CD4-positive, alpha-beta T cell treated with Interleukin-15 for 4 hours (primary cell): ENCODE measurements at regions not wholly inside any gene's neighbourhood (a gene's known extent, or its start where the extent isn't known, plus 50 kb on each side); places are given as distances from the start of the nearest gene placed in this dataset.
"Not testable (repeated sequence)": the region's sequence is repeated elsewhere in the genome, so short reads cannot be mapped to it uniquely, and the experiment has no call there.

Source experiments
- DNase-seq: peaks from one replicate; pipeline ENCODE4 v3.0.0-alpha.2; 2020; ENCODE audit warnings: low spot score

DNA sequence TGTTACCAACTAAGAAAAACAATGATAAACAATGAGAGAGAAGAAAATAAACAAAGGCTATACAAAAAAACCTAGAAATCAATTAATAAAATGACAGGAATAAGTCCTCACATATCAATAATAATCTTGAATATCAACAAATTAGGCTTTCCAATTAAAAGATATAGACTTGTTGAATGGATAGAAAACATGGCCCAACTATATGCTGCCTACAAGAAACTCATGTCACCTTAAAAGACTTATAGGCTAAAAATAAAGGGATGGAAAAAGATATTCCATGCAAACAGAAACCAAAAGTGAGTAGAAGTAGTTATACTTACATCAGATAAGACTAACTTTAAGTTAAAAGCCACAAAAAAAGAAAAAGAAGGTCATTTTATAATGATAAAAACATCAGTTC, 183.9 kb downstream of the MYRFL start:
- DNase-seq = no peak

DNA sequence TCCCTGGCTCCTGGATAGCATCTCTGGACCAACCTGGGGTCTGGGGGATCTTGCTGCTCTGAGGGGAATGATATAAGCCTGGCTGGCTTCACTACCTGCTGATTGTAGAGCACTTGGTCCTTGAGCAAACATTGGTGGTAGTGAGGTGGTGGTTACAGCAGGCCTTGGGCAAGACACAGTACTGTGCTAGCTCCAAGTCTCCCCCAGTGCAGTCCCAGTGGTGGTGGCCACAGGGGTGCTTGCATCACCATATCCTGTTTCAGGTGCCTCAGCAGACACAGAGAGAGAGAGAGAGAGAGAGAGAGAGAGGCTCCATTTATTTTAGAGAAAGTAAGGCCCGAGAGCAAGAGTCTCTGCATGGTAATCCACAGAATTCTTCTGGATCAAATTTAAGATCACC, 186.3 kb downstream of the MYRFL start:
- no peak for DNase-seq

GRCh38 chr12:70013016-70013415, 188.0 kb downstream of the MYRFL start:
- not testable (repeated sequence) for DNase-seq

- DNase-seq = no peak
These were observed 203.5 kb downstream of the MYRFL start for GRCh38 chr12:70028515-70028914.

DNA sequence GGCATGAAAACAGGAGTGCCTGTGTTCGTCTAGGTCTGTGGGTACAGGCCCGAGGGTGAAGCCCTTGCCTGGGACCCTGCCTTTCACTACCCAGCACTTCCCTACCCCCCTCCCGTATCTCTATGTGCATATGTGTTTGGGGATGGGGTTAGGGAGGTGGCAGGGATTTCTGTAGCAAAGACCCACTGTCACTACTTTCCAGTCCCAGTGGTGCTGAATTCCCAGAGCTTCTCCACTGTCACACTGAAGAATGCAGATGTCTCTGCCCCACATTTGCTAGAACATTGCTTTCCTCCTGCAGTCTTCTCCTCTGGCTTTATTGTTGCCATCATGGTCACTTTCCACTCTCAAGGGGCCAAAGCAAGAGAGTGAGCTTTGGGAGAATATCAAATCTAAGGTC, 203.9 kb downstream of the MYRFL start:
- no peak for DNase-seq

- no peak for DNase-seq
These were observed 206.0 kb downstream of the MYRFL start for GRCh38 chr12:70031046-70031445.

DNA sequence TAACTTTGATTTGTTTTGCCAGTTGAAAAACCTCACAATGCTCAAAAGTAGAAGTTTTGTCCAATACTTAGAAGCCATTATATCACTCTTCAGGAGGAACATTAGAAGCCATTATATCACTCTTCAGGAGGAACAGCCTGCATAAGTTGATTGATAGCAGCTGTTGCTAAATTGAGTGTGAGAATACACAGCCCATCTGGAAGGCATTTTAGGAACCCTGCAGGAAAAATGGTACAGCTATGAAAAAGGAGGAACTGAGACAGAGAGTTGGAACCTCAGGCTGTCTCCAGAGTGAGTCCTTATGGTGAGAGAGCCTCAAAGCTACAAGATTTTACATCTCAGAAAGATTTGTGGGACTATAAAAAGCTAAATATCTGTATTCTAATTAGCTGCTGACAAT, 207.0 kb downstream of the MYRFL start:
- DNase-seq = no peak

DNA sequence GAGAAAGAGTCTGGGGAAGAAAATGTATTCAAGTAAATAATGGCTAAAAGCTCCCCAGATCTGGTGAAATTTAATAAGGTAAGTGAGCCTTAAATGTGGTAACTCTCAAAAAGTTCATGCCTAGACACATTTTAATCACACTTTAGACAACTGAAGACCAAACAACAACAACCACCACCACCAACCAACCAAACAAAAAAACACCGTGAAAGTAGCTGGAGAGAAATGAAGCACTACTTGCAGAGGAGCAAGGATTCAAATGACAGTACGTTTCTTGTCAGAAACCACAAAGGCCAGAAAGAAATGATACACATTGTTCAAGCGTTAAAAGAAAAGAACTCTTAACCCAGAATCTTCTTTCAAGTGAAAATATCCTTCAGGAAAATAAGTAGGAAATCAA, 208.3 kb downstream of the MYRFL start:
- no peak for DNase-seq

DNA sequence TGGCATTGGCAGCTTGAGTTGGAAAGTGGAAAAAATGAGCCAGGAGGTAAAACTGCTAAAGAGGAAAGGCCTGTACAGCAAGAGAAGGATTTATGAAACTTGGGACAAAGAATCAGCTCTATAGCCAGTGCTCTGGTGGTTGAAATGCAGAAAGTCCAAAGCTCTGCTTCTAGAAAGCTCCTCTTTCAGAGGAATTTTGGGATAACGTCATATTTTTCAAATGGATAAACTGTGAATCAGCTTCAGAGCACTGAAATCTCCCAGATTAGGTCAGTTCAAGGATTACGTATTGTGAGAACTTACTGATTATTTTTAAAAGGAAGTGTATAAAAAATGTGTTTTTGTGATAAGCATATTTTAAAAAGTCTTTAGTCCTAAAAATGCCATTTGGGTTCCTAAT, 203.1 kb upstream of the CNOT2 start:
- DNase-seq = no peak

DNA sequence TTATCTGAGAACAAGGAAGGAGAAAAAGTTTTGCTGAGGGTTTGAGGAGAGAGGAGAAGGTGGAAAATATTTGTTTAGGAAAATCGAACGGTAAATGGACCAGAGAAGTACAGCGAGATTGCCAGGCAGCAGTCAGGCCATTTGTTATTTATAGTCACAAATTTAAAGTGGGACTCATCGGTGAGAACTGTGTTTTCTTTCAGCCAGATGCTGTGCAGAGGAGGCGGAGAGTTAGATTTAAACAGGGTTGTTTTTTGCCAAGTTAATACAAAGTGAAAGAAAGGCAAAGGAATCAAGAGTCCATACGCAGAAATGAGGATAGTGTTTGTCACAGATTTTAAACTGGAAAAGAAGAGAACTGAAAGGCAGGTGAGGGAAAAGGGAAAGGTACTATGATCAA, 200.6 kb upstream of the CNOT2 start:
- no peak for DNase-seq

DNA sequence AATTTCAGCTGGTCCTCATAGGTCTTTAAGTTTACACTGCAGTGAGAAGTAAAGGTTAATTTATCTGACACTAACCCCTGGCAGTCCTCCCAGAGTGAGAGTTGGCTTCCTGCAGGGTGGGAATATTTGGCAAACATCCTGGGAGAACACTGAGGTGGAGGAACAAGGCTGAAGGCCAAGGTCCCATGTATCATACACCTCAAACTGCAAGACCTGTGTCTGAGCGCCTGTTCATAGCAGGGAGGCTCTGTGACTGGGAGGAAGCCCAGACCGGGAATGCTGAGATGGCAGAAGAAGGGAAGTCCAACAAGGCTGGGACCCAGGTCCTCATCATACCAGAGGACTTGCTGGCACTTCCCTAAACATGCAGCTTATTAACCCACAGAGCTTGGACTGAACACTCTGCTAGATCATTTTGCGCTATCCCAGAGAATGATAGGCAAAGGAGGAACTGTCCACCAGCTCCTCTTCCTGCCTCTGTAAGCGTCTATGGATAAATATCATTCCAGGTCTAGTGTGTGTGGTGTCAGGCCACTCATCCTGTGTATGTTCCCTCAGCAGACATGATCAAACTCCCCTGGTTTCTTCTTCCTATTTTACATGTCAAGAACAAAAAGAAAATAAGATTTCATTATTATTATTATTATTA, 199.6 kb upstream of the CNOT2 start:
- no peak for DNase-seq

- no peak for DNase-seq
These were observed 199.1 kb upstream of the CNOT2 start for GRCh38 chr12:70044167-70044566.

- DNase-seq = no peak
These were observed 198.2 kb upstream of the CNOT2 start for GRCh38 chr12:70045036-70045435.

GRCh38 chr12:70045514-70045913, 197.7 kb upstream of the CNOT2 start:
- no peak for DNase-seq

DNA sequence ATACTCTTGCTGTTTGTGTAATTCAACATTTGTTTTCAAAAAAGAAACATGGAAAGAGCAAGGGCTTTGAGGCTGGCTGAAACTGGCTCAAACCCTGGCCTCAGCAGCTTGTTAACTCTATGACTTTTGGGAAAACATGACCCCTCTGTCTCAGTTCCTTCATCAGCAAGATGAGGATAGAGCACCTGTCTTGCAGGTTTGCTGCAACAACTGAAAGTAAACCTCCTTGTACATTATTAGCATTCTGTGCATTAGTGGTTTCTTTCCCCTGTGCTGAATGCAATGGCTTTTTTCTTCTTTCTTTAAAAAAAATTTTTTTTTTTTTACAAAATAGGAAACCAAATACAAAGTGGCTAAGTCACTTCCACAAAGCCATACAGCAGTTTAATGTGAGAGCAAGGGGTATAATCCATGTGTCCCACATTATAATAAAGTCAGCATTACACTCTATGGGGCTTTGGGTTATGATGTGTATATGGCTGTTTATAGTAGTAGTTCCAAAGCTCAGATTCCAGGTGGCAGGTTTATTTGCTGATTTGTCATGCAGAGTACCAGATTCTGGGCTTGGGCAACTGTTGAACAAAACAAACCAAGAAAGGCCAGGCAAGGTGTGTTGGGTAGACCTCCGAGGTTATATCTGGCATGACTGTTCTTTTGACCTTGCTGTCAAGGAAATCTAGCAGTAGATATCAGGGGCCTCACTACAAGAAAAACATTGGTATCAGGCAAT, 194.5 kb upstream of the CNOT2 start:
- DNase-seq = no peak

DNA sequence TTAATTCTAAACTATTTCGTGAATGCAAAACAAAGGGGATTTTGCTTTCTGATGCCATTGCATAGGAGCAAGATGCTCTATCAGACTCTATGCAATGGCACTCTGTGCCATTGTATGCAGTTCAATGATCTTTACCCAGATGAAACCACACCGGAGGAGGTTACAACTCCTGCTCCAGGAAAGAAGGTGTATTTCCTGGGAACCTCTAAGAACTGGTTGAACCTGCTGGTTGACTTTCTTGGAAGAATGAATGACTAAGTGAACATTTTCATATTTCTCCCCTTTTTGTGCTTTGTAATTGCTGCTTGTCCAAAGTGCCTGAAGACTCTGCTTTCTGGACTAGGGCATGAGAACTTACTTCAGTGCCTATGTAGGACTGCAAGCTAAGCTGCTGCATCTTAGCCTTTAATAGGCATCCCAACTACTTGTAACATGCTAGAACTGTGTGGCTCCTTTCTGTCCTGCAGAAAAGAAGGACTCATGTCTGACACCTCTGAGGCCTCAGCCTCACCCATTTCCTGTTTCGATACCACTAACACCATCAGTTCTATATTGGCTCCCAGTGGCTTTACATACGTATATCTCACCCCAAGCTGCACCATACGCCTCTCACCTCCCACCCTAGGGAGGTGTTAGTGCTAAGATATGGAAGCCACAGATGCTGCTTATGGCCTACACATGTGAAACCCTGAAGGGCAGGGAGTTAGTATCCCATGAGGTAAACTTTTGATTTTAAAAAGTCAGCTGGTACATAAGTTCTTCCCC, 193.5 kb upstream of the CNOT2 start:
- DNase-seq = peak; percentile 30

DNA sequence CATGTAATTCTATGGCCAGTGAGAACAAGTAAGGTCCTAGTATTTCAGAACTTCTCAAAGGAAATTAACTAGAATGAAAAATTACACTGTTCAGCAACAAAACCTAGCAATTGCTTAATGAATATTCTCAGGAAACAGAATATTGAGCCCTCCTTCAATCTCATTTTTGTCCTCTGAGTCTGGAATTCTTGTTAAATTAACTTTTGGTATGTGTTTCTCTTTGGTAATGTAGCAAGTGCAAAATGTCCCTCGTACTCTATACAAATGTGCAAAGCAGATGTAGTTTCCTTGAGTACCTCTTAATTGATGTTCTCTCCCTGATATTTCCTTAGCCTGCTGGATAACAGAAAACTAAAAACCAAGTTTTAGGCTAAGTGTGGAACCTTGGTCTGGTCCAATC, 190.8 kb upstream of the CNOT2 start:
- DNase-seq = no peak

DNA sequence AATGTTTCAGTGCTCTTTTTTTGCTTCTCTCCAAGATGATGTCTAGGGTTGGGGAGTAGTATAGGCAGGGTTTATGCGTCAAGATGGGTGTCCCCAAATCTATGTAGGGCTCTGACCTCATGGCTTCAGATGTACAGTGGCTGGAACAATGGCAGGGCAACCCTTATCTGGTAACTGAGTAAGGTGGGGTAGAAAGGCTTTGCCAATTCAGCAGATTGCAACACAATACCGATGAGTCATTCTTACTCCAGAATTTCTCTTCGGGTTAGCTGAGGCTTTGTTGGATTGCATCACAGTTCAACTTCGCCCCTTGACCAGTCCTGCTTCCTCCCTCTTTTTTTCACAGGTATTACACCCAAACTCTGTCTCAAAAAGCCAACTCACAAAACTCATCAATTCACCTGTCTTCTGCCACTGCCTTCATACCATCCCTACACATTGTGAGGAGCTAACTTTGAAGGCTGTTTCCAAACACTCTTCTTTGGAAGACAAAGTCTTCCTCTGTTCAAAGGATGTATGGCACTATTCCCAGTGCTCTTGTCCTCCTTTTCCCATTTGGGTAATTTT, 190.2 kb upstream of the CNOT2 start:
- DNase-seq = no peak

DNA sequence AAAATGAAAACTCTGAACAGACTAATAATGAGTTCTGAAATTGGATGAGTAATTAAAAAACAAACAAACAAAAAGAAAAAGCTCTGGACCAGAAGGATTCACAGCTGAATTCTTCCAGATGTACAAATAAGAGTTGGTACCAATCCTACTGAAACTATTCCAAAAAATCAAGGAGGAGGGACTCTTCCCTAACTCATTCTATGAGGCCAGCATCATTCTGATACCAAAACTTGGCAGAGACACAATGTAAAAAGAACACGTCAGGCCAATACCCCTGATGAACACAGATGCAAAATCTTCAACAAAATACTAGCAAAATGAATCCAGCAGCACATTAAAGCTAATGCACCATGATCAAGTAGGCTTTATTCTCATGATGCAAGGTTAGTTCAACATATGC, 183.9 kb upstream of the CNOT2 start:
- DNase-seq = no peak

DNA sequence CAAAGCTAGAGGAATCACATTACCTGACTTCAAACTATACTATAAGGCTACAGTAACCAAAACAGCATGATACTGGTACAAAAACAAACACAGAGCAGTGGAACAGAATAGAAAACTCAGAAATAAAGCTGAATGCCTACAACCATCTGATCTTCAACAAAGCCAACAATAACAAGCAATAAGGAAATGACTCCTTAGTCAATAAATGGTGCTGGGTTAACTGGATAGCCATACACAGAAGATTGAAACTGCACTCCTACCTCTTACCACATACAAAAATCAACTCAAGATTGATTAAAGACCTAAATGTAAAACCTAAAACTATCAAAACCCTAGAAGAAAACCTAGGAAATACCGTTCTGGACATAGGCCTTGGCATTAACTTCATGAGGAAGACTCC, 182.6 kb upstream of the CNOT2 start:
- no peak for DNase-seq

DNA sequence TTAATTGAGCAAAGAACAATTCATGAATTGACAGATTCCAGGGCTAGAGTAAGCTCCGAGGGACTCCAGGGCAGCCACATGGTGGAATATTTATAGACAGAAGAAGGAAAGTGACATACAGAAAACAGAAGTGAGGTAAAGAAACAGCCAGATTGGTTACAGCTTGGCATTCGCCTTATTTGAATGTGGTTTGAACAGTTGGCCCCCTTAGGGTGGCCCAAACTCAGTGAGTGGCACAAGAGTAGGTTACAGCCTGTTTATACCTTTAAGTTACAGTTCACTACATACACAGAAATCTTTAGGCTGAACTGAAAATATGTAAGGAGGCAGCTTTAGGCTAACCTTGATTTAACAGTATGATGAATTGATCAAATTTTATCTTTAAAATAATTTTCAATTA, 174.5 kb upstream of the CNOT2 start:
- DNase-seq = no peak

GRCh38 chr12:70069221-70070105, 173.8 kb upstream of the CNOT2 start:
- no peak for DNase-seq
